NCI-H446 (cell line): ENCODE measurements at regions not wholly inside any gene's neighbourhood (a gene's known extent, or its start where the extent isn't known, plus 50 kb on each side); places are given as distances from the start of the nearest gene placed in this dataset.
A peak's percentile ranks its signal among the peaks of the same experiment; 100 is the strongest.
"Not testable (repeated sequence)": the region's sequence is repeated elsewhere in the genome, so short reads cannot be mapped to it uniquely, and the experiment has no call there.

Experiments used
- DNase-seq, 2 experiments: peaks; one replicate each; lab custom pipeline; 2025; lab: John Stamatoyannopoulos, UW

- DNase-seq = no peak
These were observed 188.5 kb downstream of the PWWP3B start for GRCh38 chrX:106356580-106356979.

- DNase-seq = no peak
These were observed 195.1 kb downstream of the PWWP3B start for GRCh38 chrX:106363214-106363613.

GRCh38 chrX:106378616-106379015 lies 210.5 kb downstream of the PWWP3B start:
- DNase-seq = no peak

- DNase-seq = no peak
These were observed 220.4 kb upstream of the RADX start for GRCh38 chrX:106391284-106391911.

GRCh38 chrX:106392346-106392745 lies 219.4 kb upstream of the RADX start:
- no peak for DNase-seq

GRCh38 chrX:106397788-106398538 lies 213.8 kb upstream of the RADX start:
- peak in 1 of 2 experiments; percentile 1 for DNase-seq

GRCh38 chrX:106401965-106402559 lies 209.7 kb upstream of the RADX start:
- DNase-seq = no peak

- DNase-seq = no peak
These were observed 207.3 kb upstream of the RADX start for GRCh38 chrX:106404512-106404911.

- DNase-seq = peak in 1 of 2 experiments; percentile 1
These were observed 196.4 kb upstream of the RADX start for GRCh38 chrX:106415276-106415895.

- no peak for DNase-seq
These were observed 175.1 kb upstream of the RADX start for GRCh38 chrX:106436691-106437090.

- DNase-seq = no peak
These were observed 174.4 kb upstream of the RADX start for GRCh38 chrX:106437407-106437806.

GRCh38 chrX:106450405-106450804 lies 161.4 kb upstream of the RADX start:
- no peak for DNase-seq

- no peak for DNase-seq
These were observed 159.8 kb upstream of the RADX start for GRCh38 chrX:106451933-106452332.

GRCh38 chrX:106454991-106455390 lies 156.8 kb upstream of the RADX start:
- no peak for DNase-seq

GRCh38 chrX:106457802-106458201 lies 154.0 kb upstream of the RADX start:
- DNase-seq = no peak

- no peak for DNase-seq
These were observed 144.4 kb upstream of the RADX start for GRCh38 chrX:106467422-106467821.

- no peak for DNase-seq
These were observed 143.8 kb upstream of the RADX start for GRCh38 chrX:106467943-106468342.

- DNase-seq = no peak
These were observed 143.3 kb upstream of the RADX start for GRCh38 chrX:106468433-106468832.

GRCh38 chrX:106479920-106480319 lies 131.9 kb upstream of the RADX start:
- no peak for DNase-seq

GRCh38 chrX:106481341-106481740 lies 130.4 kb upstream of the RADX start:
- peak; percentile 0 to 47 for DNase-seq

GRCh38 chrX:106484233-106484632 lies 127.5 kb upstream of the RADX start:
- no peak for DNase-seq

- not testable (repeated sequence) for DNase-seq
These were observed 118.5 kb upstream of the RADX start for GRCh38 chrX:106493210-106493816.
